Stimulated activated naive CD8-positive, alpha-beta T cell treated with anti-CD3 and anti-CD28 coated beads, Interleukin-15, Interleukin-2, amounts not matched to agents 100 ng/mL and 50 ng/mL, for 24 hours (primary cell): ENCODE measurements at regions not wholly inside any gene's neighbourhood (a gene's known extent, or its start where the extent isn't known, plus 50 kb on each side); places are given as distances from the start of the nearest gene placed in this dataset.

ENCODE experiments used
- H3K27ac Mint-ChIP-seq: one replicate; pipeline ENCODE4 v1.8.0; 2021; ENCODE audit warnings: mild to moderate bottlenecking, mixed read lengths
- H3K27me3 Mint-ChIP-seq: one replicate; pipeline ENCODE4 v1.8.0; 2021; ENCODE audit warnings: mixed read lengths
- H3K36me3 Mint-ChIP-seq: one replicate; pipeline ENCODE4 v1.8.0; 2021; ENCODE audit warnings: low read depth, mixed read lengths
- H3K4me1 Mint-ChIP-seq: one replicate; pipeline ENCODE4 v1.8.0; 2021; ENCODE audit warnings: low read depth, mixed read lengths
- H3K4me3 Mint-ChIP-seq: one replicate; pipeline ENCODE4 v1.8.0; 2021; ENCODE audit warnings: mild to moderate bottlenecking, mixed read lengths
- H3K9me3 Mint-ChIP-seq: one replicate; pipeline ENCODE4 v1.8.0; 2021; ENCODE audit warnings: mixed read lengths

- no peak overlapping the region for H3K27ac Mint-ChIP-seq
- no peaks in the 10 kb centered on the region for H3K27me3 Mint-ChIP-seq
- H3K4me1 Mint-ChIP-seq = no peaks in the 10 kb centered on the region
- no peak overlapping the region for H3K4me3 Mint-ChIP-seq
- H3K36me3 Mint-ChIP-seq = no peaks in the 10 kb centered on the region
- no peaks in the 10 kb centered on the region for H3K9me3 Mint-ChIP-seq
Observed at GRCh38 chr1:226816576-226816975, 53.8 kb upstream of the PSEN2 start.

- H3K27ac Mint-ChIP-seq = no peak overlapping the region
- H3K9me3 Mint-ChIP-seq = no peaks in the 10 kb centered on the region
- no peaks in the 10 kb centered on the region for H3K36me3 Mint-ChIP-seq
- H3K27me3 Mint-ChIP-seq = no peaks in the 10 kb centered on the region
- H3K4me3 Mint-ChIP-seq = no peak overlapping the region
- no peaks in the 10 kb centered on the region for H3K4me1 Mint-ChIP-seq
Observed at GRCh38 chr1:226814751-226815537, 55.5 kb upstream of the PSEN2 start.

GRCh38 chr1:226813671-226814591 is 56.5 kb upstream of the PSEN2 start:
- Mint-ChIP-seq H3K4me1 (no peaks in the 10 kb centered on the region), H3K27me3 (no peaks in the 10 kb centered on the region), H3K27ac (no peak overlapping the region), H3K36me3 (no peaks in the 10 kb centered on the region), H3K4me3 (no peak overlapping the region), H3K9me3 (no peaks in the 10 kb centered on the region)

GRCh38 chr1:226810681-226811080 is 59.7 kb upstream of the PSEN2 start:
- Mint-ChIP-seq H3K4me3 (no peak overlapping the region), H3K9me3 (no peaks in the 10 kb centered on the region), H3K27ac (no peak overlapping the region), H3K4me1 (no peaks in the 10 kb centered on the region), H3K36me3 (no peaks in the 10 kb centered on the region), H3K27me3 (no peaks in the 10 kb centered on the region)

GRCh38 chr1:226809785-226810571 is 60.4 kb upstream of the PSEN2 start:
- Mint-ChIP-seq H3K36me3 (no peaks in the 10 kb centered on the region), H3K9me3 (no peaks in the 10 kb centered on the region), H3K27ac (no peak overlapping the region), H3K4me1 (peaks cover 5% of the 10 kb centered on the region), H3K4me3 (no peak overlapping the region), H3K27me3 (no peaks in the 10 kb centered on the region)

- Mint-ChIP-seq H3K27ac (no peak overlapping the region), H3K4me1 (peaks cover 5% of the 10 kb centered on the region), H3K27me3 (no peaks in the 10 kb centered on the region), H3K9me3 (no peaks in the 10 kb centered on the region), H3K36me3 (no peaks in the 10 kb centered on the region), H3K4me3 (no peak overlapping the region)
Observed at GRCh38 chr1:226808501-226808900, 61.9 kb upstream of the PSEN2 start.

- Mint-ChIP-seq H3K4me1 (peaks cover 5% of the 10 kb centered on the region), H3K27me3 (no peaks in the 10 kb centered on the region), H3K9me3 (no peaks in the 10 kb centered on the region), H3K4me3 (no peak overlapping the region), H3K36me3 (no peaks in the 10 kb centered on the region), H3K27ac (no peak overlapping the region)
Observed at GRCh38 chr1:226806988-226807387, 63.4 kb upstream of the PSEN2 start.

GRCh38 chr1:226804907-226805759 is 65.3 kb upstream of the PSEN2 start:
- peaks cover 17% of the 10 kb centered on the region for H3K4me1 Mint-ChIP-seq
- no peaks in the 10 kb centered on the region for H3K27me3 Mint-ChIP-seq
- H3K4me3 Mint-ChIP-seq = no peak overlapping the region
- no peaks in the 10 kb centered on the region for H3K36me3 Mint-ChIP-seq
- H3K9me3 Mint-ChIP-seq = no peaks in the 10 kb centered on the region
- H3K27ac Mint-ChIP-seq = no peak overlapping the region

- peaks cover 45% of the 10 kb centered on the region for H3K4me1 Mint-ChIP-seq
- H3K27me3 Mint-ChIP-seq = no peaks in the 10 kb centered on the region
- no peak overlapping the region for H3K4me3 Mint-ChIP-seq
- H3K9me3 Mint-ChIP-seq = no peaks in the 10 kb centered on the region
- H3K36me3 Mint-ChIP-seq = no peaks in the 10 kb centered on the region
- peak overlapping the region; percentile 32 for H3K27ac Mint-ChIP-seq
Observed at GRCh38 chr1:226800763-226801380, 61.8 kb upstream of the ITPKB start.

GRCh38 chr1:226799634-226800281 is 60.7 kb upstream of the ITPKB start:
- peaks cover 40% of the 10 kb centered on the region for H3K4me1 Mint-ChIP-seq
- H3K27me3 Mint-ChIP-seq = no peaks in the 10 kb centered on the region
- peak overlapping the region; percentile 64 for H3K4me3 Mint-ChIP-seq
- no peaks in the 10 kb centered on the region for H3K36me3 Mint-ChIP-seq
- H3K27ac Mint-ChIP-seq = peak overlapping the region; percentile 93
- no peaks in the 10 kb centered on the region for H3K9me3 Mint-ChIP-seq

GRCh38 chr1:226798427-226799411 is 59.6 kb upstream of the ITPKB start:
- H3K9me3 Mint-ChIP-seq = no peaks in the 10 kb centered on the region
- no peaks in the 10 kb centered on the region for H3K27me3 Mint-ChIP-seq
- H3K36me3 Mint-ChIP-seq = no peaks in the 10 kb centered on the region
- H3K4me3 Mint-ChIP-seq = peak overlapping the region; percentile 64
- peaks cover 40% of the 10 kb centered on the region for H3K4me1 Mint-ChIP-seq
- peak overlapping the region; percentile 93 for H3K27ac Mint-ChIP-seq

GRCh38 chr1:226797151-226797550 is 58.1 kb upstream of the ITPKB start:
- no peaks in the 10 kb centered on the region for H3K9me3 Mint-ChIP-seq
- H3K27me3 Mint-ChIP-seq = no peaks in the 10 kb centered on the region
- no peak overlapping the region for H3K4me3 Mint-ChIP-seq
- peaks cover 40% of the 10 kb centered on the region for H3K4me1 Mint-ChIP-seq
- peak overlapping the region; percentile 21 for H3K27ac Mint-ChIP-seq
- H3K36me3 Mint-ChIP-seq = no peaks in the 10 kb centered on the region
